OCI-LY7 (cell line): ENCODE measurements at regions not wholly inside any gene's neighbourhood (a gene's known extent, or its start where the extent isn't known, plus 50 kb on each side); places are given as distances from the start of the nearest gene placed in this dataset.

Experiments used
- BruUV-seq: library from RNA; stranded (reverse); fragments of 400-500 nt; replicated peaks from 2 replicates; lab custom pipeline; 2021; lab: Mats Ljungman, UMichigan
- CTCF ChIA-PET: fragments of 300-600 bp; sonication (Branson Sonifier 250); formaldehyde crosslinking; loops from one replicate; lab custom pipeline; 2022; ENCODE audit warnings: antibody characterized with exemption; ENCODE audit not compliant: unreplicated experiment; lab: Charles Lee
- POLR2A ChIA-PET: fragments of 300-600 bp; sonication (Branson Sonifier 250); formaldehyde crosslinking; loops from one replicate; lab custom pipeline; 2022; ENCODE audit warnings: antibody characterized with exemption; lab: Charles Lee
- DNase-seq: peaks from one replicate; pipeline ENCODE4 v3.0.0-alpha.2; 2015; ENCODE audit warnings: low spot score
- H2AFZ ChIP-seq: fragments of 200-600 bp; sonication (generic), shearing (Covaris generic); 2 replicates; pipeline ENCODE4 v1.6.1; 2014; ENCODE audit warnings: mild to moderate bottlenecking, antibody characterized with exemption, low read length, moderate library complexity
- H3K27ac ChIP-seq: fragments of 200-600 bp; sonication (generic); 2 replicates; pipeline ENCODE4 v1.5.1; 2014; ENCODE audit warnings: mixed run types, low read depth, mild to moderate bottlenecking, moderate library complexity, low read length, inconsistent platforms; ENCODE audit not compliant: poor library complexity, severe bottlenecking
- H3K36me3 ChIP-seq: fragments of 200-600 bp; sonication (generic); 2 replicates; pipeline ENCODE4 v1.6.1; 2014; ENCODE audit warnings: mild to moderate bottlenecking, antibody characterized with exemption, low read length, moderate library complexity, mixed read lengths; ENCODE audit not compliant: insufficient read depth
- H3K4me1 ChIP-seq: fragments of 200-600 bp; sonication (generic); 2 replicates; pipeline ENCODE4 v1.5.1; 2014; ENCODE audit warnings: mild to moderate bottlenecking, low read length; ENCODE audit not compliant: insufficient read depth, poor library complexity, severe bottlenecking
- H3K4me2 ChIP-seq: fragments of 200-600 bp; sonication (generic); 2 replicates; pipeline ENCODE4 v1.6.1; 2014; ENCODE audit warnings: mild to moderate bottlenecking, low read length
- H3K4me3 ChIP-seq: fragments of 200-600 bp; sonication (generic); 2 replicates; pipeline ENCODE4 v1.5.1; 2014; ENCODE audit warnings: mild to moderate bottlenecking, low read depth, low read length; ENCODE audit not compliant: poor library complexity, severe bottlenecking
- H3K79me2 ChIP-seq: fragments of 200-600 bp; sonication (generic); 2 replicates; pipeline ENCODE4 v1.6.1; 2016; ENCODE audit warnings: low read depth, mild to moderate bottlenecking, low read length, moderate library complexity, mixed read lengths; ENCODE audit not compliant: insufficient read depth
- H3K9me2 ChIP-seq: fragments of 200-600 bp; sonication (generic); 2 replicates; pipeline ENCODE4 v1.6.1; 2016; ENCODE audit warnings: mild to moderate bottlenecking, low read length, mixed read lengths; ENCODE audit not compliant: insufficient read depth
- H3K9me3 ChIP-seq: fragments of 200-600 bp; sonication (generic); 2 replicates; pipeline ENCODE4 v1.6.1; 2014; ENCODE audit warnings: mild to moderate bottlenecking, mixed run types, low read length, mixed read lengths
- H4K20me1 ChIP-seq: fragments of 200-600 bp; sonication (generic); 2 replicates; pipeline ENCODE4 v1.6.1; 2014; ENCODE audit warnings: mild to moderate bottlenecking, antibody characterized with exemption, low read length, moderate library complexity, mixed read lengths; ENCODE audit not compliant: insufficient read depth
- EZH2phosphoT487 ChIP-seq: fragments of 200-600 bp; sonication (generic); IDR thresholded peaks from 2 replicates; pipeline ENCODE4 v1.6.1; 2018; ENCODE audit warnings: low read depth, borderline replicate concordance, mild to moderate bottlenecking, mixed run types, antibody characterized with exemption, low read length, moderate library complexity, mixed read lengths
- intact Hi-C: fragments of 100-400 bp; cut with micrococcal nuclease; formaldehyde crosslinking; loops from one replicate; pipeline ENCODE4 v1.10.0; 2022; ENCODE audit not compliant: unreplicated experiment
- TF ChIP-seq, protein P1 (sequence below): fragments of 200-600 bp; sonication (generic); conservative IDR thresholded peaks from 2 replicates; pipeline ENCODE4 v1.5.1; 2014; ENCODE audit warnings: mild to moderate bottlenecking, antibody characterized with exemption, low read length, moderate library complexity, mixed read lengths

DNA sequence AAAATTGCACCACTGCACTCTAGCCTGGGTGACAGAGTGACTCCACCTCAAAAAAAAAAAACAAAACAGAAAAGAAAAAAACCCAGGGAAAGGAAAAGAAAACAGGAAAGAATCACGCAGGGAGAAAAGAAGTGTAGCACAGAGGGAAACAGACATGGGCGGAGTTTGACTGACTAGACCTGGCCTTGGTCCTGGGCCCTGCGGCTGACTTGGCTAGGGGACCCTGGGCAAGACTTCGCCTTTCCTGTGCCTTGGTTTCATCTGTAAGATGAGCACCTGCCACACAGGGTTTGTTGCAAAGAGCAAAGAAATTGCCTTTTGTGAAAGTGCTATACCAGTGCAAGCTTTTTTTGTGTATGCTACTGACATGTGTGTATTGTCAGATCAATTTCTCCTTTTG, 71.3 kb upstream of the KCNG1 start:
- H3K4me2 ChIP-seq: no peak overlapping the region
- H3K36me3 ChIP-seq: no peaks in the 10 kb centered on the region
- BruUV-seq: no TSS peak
- no peak overlapping the region for H3K27ac ChIP-seq
- intact Hi-C loops: no loop called here
- H4K20me1 ChIP-seq: no peaks in the 10 kb centered on the region
- H3K9me2 ChIP-seq: no peaks in the 10 kb centered on the region
- CTCF ChIA-PET: no interaction called here
- no peaks in the 10 kb centered on the region for H3K79me2 ChIP-seq
- H3K9me3 ChIP-seq: no peaks in the 10 kb centered on the region
- H3K4me1 ChIP-seq: peaks cover 14% of the 10 kb centered on the region
- POLR2A ChIA-PET: no interaction called here
- H2AFZ ChIP-seq: no peak overlapping the region
- TF ChIP-seq, protein P1, sequence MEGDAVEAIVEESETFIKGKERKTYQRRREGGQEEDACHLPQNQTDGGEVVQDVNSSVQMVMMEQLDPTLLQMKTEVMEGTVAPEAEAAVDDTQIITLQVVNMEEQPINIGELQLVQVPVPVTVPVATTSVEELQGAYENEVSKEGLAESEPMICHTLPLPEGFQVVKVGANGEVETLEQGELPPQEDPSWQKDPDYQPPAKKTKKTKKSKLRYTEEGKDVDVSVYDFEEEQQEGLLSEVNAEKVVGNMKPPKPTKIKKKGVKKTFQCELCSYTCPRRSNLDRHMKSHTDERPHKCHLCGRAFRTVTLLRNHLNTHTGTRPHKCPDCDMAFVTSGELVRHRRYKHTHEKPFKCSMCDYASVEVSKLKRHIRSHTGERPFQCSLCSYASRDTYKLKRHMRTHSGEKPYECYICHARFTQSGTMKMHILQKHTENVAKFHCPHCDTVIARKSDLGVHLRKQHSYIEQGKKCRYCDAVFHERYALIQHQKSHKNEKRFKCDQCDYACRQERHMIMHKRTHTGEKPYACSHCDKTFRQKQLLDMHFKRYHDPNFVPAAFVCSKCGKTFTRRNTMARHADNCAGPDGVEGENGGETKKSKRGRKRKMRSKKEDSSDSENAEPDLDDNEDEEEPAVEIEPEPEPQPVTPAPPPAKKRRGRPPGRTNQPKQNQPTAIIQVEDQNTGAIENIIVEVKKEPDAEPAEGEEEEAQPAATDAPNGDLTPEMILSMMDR: no peak
- TF ChIP-seq EZH2phosphoT487: no peak
- no peak for DNase-seq
- no peak overlapping the region for H3K4me3 ChIP-seq

- H3K4me1 ChIP-seq: peaks cover 5% of the 10 kb centered on the region
- no peak overlapping the region for H3K4me3 ChIP-seq
- H3K79me2 ChIP-seq: no peaks in the 10 kb centered on the region
- no peak overlapping the region for H3K27ac ChIP-seq
- no TSS peak for BruUV-seq
- no peak for DNase-seq
- H3K9me3 ChIP-seq: no peaks in the 10 kb centered on the region
- no peaks in the 10 kb centered on the region for H3K9me2 ChIP-seq
- no peak overlapping the region for H2AFZ ChIP-seq
- ChIA-PET CTCF (no interaction called here), POLR2A (no interaction called here)
- no peak overlapping the region for H3K4me2 ChIP-seq
- intact Hi-C loops: no loop called here
- no peaks in the 10 kb centered on the region for H3K36me3 ChIP-seq
- H4K20me1 ChIP-seq: no peaks in the 10 kb centered on the region
- no peak for TF ChIP-seq EZH2phosphoT487
- TF ChIP-seq, protein P1: no peak
Observed at GRCh38 chr20:51093240-51093763, 70.4 kb upstream of the KCNG1 start.

GRCh38 chr20:51092338-51092737, 69.4 kb upstream of the KCNG1 start:
- no peak for DNase-seq
- Histone ChIP-seq H3K36me3 (no peaks in the 10 kb centered on the region), H3K4me3 (no peak overlapping the region), H3K9me2 (no peaks in the 10 kb centered on the region), H4K20me1 (no peaks in the 10 kb centered on the region), H3K4me2 (no peak overlapping the region), H3K9me3 (no peaks in the 10 kb centered on the region), H3K27ac (no peak overlapping the region), H3K4me1 (no peaks in the 10 kb centered on the region), H2AFZ (peak overlapping the region; percentile 22; the same call in 1 of the 2 replicates), H3K79me2 (no peaks in the 10 kb centered on the region)
- intact Hi-C loops: no loop called here
- ChIA-PET POLR2A (interaction anchor here (0.5 to 1.4 kb wide), 2 partner anchors 9 to 14 kb away, joined by 3 to 4 read pairs; no protein-coding TSS in a partner anchor), CTCF (no interaction called here)
- BruUV-seq: no TSS peak
- TF ChIP-seq EZH2phosphoT487: no peak
- TF ChIP-seq, protein P1: no peak
